GM06990 (cell line): ENCODE measurements at regions not wholly inside any gene's neighbourhood (a gene's known extent, or its start where the extent isn't known, plus 50 kb on each side); places are given as distances from the start of the nearest gene placed in this dataset.

Source experiments
- DNase-seq: peaks from one replicate; pipeline ENCODE4 v3.0.0-alpha.2; 2011; ENCODE audit not compliant: insufficient read length; ENCODE audit errors: extremely low read depth
- H3K27me3 ChIP-seq: replicated peaks from 2 replicates; pipeline ENCODE4 v1.6.0; 2011; ENCODE audit warnings: low read length; ENCODE audit not compliant: control insufficient read depth, insufficient read depth
- H3K36me3 ChIP-seq: 2 replicates; pipeline ENCODE4 v1.5.1; 2011; ENCODE audit warnings: low read length; ENCODE audit not compliant: control insufficient read depth, insufficient read depth
- H3K4me3 ChIP-seq: replicated peaks from 2 replicates; pipeline ENCODE4 v1.5.1; 2011; ENCODE audit warnings: low read depth, mild to moderate bottlenecking, control low read depth, low read length
- CTCF ChIP-seq: IDR thresholded peaks from 2 replicates; pipeline ENCODE4 v1.5.1; 2011; ENCODE audit warnings: low read length, control low read depth, mild to moderate bottlenecking, inconsistent platforms; ENCODE audit not compliant: insufficient read depth, poor library complexity, severe bottlenecking

GRCh38 chrX:139186991-139187390, 343.5 kb upstream of the F9 start:
- Histone ChIP-seq H3K4me3 (no peak overlapping the region), H3K27me3 (no peaks in the 10 kb centered on the region), H3K36me3 (no peaks in the 10 kb centered on the region)
- no peak for DNase-seq
- no peak for TF ChIP-seq CTCF

- H3K27me3 ChIP-seq: no peaks in the 10 kb centered on the region
- H3K4me3 ChIP-seq: no peak overlapping the region
- H3K36me3 ChIP-seq: no peaks in the 10 kb centered on the region
- TF ChIP-seq CTCF: no peak
- DNase-seq: no peak
Observed at GRCh38 chrX:139179592-139179991, 350.9 kb upstream of the F9 start.

GRCh38 chrX:139178980-139179379, 351.6 kb upstream of the F9 start:
- Histone ChIP-seq H3K4me3 (no peak overlapping the region), H3K36me3 (no peaks in the 10 kb centered on the region), H3K27me3 (no peaks in the 10 kb centered on the region)
- no peak for DNase-seq
- no peak for TF ChIP-seq CTCF

GRCh38 chrX:139172731-139173130, 357.8 kb upstream of the F9 start:
- TF ChIP-seq CTCF: no peak
- Histone ChIP-seq H3K36me3 (no peaks in the 10 kb centered on the region), H3K4me3 (no peak overlapping the region), H3K27me3 (no peaks in the 10 kb centered on the region)
- no peak for DNase-seq

GRCh38 chrX:139170526-139171173, 359.9 kb upstream of the F9 start:
- H3K4me3 ChIP-seq: no peak overlapping the region
- TF ChIP-seq CTCF: no peak
- DNase-seq: no peak
- H3K27me3 ChIP-seq: no peaks in the 10 kb centered on the region
- no peaks in the 10 kb centered on the region for H3K36me3 ChIP-seq

GRCh38 chrX:139167282-139167681, 363.3 kb upstream of the F9 start:
- H3K4me3 ChIP-seq: no peak overlapping the region
- H3K27me3 ChIP-seq: no peaks in the 10 kb centered on the region
- no peak for DNase-seq
- no peak for TF ChIP-seq CTCF
- H3K36me3 ChIP-seq: no peaks in the 10 kb centered on the region
